IPS-NIHi11 (cell line): ENCODE measurements at regions not wholly inside any gene's neighbourhood (a gene's known extent, or its start where the extent isn't known, plus 50 kb on each side); places are given as distances from the start of the nearest gene placed in this dataset.
"Not testable (repeated sequence)": the region's sequence is repeated elsewhere in the genome, so short reads cannot be mapped to it uniquely, and the experiment has no call there.

Source experiments
- DNase-seq: peaks from one replicate; pipeline ENCODE4 v3.0.0; 2012; ENCODE audit warnings: mixed read lengths, low spot score

DNA sequence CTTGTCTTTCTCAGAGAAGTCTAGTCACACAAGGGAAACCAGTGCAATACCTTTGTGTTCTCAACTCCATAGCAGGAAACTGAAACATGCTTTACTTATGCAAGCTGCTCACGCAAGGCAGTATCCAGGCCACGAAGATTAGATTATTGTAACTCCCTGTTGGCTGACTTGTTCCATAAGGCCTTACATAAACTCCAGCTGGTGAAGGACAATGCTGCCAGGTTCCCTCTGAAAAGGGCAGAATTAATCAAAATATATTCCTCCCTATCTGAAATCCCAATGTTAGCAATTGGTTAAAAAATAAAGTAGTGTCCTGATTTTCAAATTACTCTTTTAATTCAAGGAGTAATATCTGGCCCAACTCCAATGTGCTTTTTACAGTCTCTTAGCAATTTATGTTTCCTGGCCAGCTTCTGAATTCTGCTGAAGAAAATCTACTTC lies 966.6 kb downstream of the HACE1 start:
- DNase-seq = no peak

DNA sequence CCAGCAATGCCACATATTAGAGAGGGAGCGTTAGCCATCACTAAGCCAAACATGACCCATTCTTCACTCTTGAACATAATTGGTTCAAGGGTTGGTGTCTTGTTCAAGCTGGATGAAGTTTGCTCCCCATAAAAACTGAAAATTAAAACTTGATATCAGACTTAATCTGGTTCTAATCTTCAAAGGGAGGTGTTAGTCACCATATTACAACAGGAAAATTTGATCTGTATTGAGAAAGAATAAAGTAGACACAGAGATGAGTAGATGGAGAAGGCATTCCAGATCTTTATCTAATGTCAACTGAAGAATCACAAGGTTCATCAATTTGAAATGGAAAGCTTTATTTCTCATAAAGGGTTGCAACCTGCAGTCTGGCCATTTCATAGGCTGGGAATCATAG lies 972.8 kb downstream of the HACE1 start:
- no peak for DNase-seq

DNA sequence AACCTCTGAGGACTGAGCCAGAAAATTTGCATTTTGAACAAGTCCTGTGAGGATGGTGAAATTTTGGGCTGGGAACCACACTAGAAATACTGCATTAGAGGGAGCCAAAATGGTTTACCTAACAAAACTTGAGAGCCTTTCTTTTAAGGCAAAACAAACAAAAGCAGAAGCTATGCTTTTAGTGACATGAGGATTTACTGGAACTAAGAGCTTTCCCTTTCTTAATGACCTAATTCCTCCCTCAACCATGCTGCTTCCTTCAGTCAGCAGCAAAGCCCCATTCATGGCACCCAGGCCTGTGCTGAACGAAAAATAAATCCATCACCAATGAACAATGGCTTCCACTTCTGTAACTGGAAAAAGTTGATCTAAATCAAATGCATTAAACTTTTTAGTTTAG lies 974.3 kb downstream of the HACE1 start:
- DNase-seq = no peak

DNA sequence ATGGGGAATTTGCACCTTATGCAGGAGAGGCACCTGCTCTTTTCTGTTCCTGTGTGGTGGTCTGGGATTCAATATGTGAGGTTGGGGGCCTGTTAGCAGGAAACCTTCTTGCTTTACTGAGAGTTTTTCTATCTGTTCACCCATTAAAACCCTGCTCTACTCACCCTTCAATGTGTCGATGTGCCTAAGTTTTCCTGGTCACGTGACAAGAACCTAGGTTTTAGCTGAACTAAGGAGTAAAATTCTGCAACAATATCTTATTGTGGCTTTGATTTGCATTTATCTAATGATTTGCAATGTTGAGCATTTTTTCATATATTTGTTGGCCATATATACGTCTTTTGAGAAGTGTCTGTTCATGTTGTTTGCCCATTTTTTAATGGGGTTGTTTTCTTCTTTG lies 979.9 kb downstream of the HACE1 start:
- DNase-seq = no peak

DNA sequence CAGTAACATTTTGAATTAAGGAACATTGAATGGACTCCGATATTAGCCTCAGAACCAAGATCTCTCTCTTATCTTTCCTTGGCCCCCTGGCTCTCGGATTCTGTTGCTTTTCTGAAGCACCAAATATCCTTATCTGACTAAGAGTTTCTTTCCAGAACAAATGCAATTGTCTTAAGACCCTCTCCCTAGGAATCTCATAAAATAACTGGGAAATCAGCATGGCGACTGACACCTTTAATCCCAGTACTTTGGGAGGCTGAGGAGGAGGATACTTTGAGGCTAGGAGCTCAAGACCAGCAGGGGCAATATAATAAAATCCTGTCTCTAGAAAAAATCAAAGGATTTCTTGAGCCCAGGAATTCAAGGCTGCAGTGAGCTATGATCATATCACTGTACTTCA lies 984.5 kb downstream of the HACE1 start:
- no peak for DNase-seq

DNA sequence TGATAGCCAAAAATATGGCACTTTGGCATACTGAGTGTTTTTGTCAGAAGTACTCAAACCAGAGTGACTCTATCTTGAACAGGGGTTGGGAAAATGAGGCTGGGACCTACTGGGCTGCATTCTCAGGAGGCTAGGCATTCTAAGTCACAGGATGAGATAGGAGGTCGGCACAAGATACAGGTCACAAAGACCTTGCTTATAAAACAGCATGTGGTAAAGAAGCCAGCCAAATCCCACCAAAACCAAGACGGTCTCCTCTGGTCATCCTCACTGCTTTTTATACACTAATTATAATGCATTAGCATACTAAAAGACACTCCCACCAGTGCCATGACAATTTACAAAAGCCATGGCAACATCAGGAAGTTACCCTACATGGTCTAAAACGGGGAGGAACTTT lies 985.1 kb downstream of the HACE1 start:
- no peak for DNase-seq

DNA sequence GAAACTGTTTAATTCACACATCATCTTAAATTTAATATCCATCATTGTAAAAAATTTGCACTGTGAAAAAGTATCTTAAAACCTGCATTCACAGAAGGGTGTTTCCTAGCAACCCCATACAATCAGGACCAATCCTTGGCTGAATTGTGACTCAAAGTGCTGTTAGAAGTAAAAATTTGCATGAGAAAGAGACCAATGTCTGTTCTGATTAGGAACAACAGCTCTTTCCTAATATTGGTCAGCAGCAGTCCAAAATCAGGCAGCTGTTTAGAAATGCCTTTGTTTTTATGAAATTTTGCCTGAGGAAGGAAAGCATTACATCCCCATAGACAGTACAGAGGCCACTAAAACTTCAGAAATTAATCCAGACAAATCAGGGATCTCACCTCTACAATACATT lies 987.0 kb downstream of the HACE1 start:
- peak; percentile 33 for DNase-seq

DNA sequence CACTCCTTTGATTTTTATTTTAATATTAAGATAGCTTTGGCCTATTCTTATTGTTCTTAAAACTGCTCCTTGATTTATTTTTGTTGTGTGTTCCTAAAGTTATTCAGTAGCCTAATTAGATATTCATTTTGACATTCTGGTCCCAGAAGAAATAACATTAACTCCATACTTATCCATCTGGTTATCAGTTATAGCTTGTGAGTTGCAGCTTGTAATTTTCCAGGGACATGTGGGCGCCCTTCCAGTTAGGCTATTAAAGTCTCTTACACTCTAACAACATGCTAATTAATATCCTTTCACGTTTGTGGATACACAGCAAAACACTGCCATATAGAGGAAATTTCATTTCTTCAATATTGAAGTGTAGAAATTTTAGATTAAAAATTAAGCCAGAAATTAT lies 987.5 kb downstream of the HACE1 start:
- no peak for DNase-seq

DNA sequence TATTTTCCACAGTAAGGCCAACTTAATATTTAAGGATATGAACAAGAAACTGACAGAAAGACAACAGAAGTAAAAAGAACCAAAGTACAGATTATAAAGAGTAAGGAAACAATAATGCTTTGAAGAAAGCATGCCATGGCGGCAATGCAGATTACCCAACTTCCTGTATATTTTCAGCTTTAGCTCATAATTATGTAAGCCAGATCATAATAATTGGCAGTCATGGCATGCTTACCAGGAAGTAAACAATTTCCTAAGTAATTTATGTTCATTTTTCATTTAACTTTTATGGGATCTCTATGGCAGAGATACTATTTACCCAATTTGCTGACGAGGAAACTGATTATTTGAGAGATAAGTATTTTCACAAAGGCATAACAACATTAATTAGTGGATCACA lies 988.7 kb downstream of the HACE1 start:
- DNase-seq = no peak

DNA sequence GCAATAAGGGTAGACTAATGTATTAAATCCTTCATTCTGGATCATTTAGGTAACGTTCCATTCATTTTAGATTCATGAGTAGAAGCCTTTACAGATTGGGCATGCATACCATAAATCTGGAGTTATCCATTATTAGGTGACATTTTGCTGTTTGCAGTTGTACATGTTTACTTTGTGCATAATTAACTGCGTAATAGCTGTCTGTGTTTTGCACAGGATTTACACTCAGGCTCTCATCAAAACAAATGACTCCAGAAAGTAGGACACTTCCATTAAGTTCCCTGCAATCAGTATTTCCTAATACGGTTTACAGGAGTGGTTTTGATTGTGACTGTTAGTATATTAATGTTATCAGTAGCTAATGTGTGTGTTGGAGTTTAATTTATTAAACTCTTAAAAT lies 997.4 kb downstream of the HACE1 start:
- no peak for DNase-seq

DNA sequence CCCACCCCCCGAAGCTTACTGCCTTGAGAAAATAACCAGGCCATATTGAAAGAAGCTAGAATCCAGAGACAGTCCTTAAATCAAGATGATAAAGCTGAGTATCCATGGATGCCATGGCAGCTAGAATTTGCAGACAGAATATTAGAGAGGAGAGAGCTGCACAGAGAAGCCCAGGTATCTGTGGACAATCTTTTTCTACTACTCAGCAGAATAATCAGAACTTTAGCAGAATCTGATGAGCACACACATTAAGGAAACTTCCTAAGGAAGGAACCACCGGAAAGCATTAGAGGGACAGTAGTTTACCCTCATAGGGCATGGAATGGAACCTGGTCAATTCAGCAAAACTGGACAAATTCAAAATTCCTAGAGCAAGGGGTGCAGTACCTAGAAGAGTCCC lies 1001.7 kb downstream of the HACE1 start:
- DNase-seq = no peak

DNA sequence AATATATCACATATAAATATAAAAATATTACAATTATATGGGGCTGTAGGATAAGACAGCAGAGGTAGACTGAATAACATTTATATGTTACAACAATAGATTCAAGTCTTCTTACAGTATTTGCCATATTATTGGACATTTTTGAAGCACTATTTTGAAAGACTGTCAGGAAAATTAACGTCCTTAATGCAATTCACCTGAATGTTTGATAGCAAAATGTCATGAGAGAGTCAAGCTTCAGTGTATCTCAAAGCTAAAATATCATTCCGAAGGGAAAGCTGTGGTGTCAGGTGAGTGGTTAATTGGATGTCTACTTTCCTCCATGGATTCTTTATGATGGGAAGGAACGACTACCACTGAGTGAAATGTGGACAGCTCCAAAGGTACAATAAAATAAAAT lies 1004.0 kb downstream of the HACE1 start:
- DNase-seq = no peak

DNA sequence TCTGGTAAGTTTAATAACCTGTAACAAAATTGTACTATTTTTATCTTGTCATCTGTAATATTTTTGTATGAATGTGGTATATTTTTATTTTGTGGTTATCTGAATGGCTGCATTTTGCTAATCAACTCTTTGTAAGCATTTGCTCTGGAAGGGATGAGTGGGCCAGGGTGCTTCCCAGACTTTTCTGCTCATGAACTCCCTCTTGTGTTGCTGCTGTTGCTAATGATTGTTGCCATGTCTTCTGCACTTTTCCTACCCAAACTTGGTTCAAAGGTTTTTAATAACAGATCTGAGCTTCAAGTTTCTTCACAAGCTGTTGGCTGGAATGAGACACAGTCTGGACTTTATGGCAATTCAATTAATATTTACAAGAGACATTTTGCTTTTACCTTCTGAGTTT lies 1005.7 kb downstream of the HACE1 start:
- DNase-seq = peak; percentile 9

DNA sequence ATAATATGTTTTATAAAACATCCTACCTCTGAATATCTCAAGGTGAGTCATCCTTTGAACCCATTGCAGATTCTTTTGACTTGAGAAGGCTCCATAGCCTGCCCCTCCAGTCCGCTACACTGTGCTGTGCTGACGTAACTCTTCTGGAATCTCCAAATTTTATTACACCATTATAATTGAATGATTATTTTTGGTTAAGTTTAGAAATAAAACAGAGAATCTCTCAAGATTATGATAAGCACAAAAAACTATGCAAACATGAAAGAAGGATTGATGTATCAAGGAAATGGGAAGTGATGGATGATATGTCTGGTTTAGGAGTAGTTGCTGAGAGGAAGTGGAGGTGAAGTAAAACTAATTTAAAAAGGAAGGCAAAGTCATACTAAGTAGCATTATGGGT lies 1021.3 kb downstream of the HACE1 start:
- DNase-seq = no peak

DNA sequence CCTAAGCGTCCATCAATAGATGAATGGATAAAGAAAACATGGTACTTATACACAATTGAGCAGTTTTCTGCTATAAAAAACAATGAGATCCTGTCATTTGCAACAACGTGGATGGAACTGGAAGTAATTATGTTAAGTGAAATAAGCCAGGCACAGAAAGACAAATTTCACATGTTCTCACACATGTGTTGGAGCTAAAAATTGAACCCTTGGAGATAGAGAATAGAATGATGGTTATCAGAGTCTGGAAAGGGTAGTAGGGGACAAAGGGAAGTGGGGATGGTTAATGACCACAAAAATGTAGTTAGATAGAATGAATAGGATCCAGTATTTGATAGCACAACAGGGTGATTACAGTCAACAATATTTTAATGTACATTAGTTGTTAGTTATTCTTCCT lies 1033.5 kb downstream of the HACE1 start:
- no peak for DNase-seq

DNA sequence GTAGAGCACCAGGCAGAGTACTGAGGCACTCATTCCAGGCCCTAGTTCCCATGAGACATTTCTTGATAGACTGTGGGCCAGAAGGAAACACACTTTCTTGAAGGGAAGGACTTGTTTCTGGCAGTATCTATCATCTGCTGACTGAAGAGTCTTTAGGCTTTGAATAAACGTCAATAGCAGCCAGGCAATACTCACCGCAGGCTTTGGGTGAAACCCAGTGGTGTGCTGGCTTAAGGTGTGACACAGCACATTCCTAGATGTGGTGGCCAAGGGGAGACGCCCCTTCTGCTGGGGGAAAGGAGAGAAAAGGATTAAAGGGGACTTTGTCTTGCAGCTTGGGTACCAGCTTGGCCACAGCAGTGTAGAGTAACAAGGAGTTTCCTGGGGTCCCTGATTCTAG lies 1039.6 kb downstream of the HACE1 start:
- no peak for DNase-seq

DNA sequence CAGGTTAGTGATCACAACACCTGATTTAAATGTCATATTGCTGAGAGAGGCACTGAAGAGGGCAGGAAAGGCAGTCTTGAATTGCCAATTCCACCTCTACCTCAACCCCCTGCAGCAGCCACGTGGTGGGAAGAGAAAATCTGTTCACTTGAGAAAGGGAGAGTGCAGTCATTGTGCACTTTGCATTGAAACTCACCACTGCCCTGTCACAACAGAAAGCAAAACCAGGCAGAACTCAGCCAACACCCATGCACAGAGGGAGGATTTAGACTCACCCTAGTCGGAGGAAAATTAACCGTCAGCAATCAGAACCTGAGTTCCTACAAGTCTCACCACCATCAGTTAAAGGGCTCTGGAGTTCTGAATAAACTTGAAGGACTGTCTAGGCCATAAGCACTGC lies 1040.2 kb downstream of the HACE1 start:
- DNase-seq = no peak

DNA sequence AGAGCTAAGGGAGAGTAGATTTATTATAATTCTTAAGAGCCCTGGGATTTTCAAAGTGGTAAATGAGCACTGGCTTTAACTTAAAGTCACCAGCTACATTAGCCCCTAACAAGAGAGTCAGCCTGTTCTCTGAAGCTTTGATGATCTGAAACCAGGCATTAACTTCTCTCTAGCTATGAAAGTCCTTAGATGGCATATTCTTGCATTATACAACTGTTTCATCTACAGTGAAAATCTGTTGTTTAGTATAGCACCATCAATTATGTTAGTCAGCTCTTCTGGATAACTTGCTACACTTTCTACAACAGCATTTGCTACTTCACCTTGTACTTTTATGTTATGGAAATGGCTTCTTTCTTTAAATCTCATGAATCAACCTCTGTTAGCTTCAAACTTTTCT lies 1046.7 kb downstream of the HACE1 start:
- DNase-seq = no peak

DNA sequence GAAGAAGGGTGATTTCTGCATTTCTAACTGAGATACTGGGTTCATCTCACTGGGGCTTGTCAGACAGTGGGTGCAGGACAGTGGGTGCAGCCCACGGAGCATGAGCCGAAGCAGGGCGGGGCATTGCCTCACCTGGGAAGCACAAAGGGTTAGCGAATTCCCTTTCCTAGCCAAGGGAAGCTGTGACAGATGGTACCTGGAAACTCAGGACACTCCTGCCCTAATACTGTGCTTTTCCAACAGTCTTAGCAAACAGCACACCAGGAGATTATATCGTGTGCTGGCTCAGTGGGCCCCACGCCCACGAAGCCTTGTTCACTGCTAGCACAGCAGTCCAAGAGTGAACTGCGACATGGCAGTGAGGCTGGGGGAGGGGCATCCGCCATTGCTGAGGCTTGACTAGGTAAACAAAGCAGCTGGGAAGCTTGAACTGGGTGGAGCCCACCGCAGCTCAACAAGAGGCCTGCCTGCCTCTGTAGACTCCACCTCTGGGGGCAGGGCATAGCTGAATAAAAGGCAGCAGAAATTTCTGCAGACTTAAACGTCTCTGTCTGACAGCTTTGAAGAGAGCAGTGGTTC lies 1057.7 kb downstream of the HACE1 start:
- DNase-seq = not testable (repeated sequence)

DNA sequence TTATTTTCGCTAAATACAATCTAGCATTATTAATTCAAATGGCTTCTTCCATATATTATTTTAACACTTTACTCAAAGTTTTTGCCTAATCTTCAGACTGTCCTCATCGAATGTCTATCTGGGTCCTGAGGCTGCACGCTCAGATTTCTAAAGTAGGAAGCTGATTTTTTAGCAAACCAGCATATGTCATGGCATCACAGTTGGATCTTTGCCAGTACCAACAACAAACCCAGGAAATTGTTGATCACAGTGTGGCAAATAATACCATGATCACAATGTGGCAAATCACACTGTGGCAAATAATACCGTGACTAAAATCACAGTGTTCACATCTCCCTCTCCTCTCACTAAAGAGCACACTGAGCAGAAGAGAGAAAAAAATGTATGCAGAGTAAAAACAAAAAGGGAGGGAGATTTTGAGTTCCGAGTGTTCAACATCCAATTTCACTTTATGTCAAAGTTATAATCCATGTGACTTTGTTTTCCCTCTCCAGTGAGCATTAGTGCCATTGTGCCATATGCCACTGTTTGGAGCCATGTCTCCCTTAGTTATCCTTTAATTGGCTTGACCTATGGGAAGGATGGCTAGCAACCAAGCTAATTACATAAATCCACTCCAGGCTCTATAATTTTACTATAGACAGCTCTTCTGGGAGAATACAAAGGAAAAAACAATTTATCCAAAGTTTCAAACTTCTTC lies 1059.6 kb downstream of the HACE1 start:
- DNase-seq = no peak

DNA sequence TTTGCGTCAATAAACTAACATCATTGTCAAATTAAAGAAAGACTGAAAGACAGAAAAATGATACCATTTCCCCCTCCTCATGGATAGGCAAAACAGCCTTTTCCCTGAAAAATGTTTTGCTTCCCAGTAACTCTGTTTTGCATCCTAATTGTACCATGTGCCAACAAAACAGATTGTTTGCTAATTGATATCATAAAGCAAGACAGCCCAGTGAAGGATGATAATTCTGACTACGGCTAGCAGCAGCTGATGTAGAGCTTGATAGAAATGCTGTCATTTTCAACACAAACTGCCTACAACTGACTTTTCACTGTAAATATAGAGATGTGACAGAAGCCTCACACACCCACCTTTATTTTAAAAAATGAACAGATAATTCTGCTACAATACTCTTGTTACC lies 1061.6 kb downstream of the HACE1 start:
- DNase-seq = no peak

DNA sequence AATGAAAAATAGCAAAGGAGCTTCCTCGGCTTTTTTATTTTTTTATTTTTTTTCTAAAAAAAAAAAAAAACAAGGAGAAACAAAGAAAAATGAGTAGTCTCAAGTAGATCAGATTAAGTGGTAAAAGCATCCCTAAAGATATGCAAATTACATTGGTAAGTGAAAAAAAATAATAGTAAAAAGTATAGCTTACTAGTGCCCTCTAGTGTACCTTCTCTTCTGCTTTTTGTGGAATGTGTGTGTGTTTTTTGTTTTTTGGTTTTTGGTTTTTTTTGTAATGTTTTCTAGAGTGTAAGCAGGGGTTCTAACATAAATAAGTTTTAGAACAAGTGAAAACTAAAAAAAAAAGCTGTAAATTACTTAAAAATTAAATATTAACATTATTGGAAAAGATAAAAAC lies 1062.0 kb downstream of the HACE1 start:
- DNase-seq = peak; percentile 9

DNA sequence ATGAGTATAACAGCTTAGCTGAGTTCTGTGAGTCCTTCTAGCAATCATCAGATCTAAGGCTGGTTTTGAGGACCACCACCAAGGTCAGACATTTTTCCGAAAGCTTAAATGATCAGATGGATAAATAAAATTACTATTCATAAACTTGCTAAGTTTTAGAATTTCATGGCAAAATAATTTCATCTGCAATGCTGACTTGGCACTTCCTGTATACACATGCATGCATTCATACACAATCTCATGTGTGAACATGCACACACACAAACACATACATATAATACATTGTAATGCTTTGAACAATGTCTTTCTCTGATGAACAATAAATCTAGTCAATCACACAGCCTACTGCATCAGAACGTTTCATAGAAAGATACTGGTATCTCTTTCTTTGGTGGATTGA lies 1068.3 kb downstream of the HACE1 start:
- no peak for DNase-seq

DNA sequence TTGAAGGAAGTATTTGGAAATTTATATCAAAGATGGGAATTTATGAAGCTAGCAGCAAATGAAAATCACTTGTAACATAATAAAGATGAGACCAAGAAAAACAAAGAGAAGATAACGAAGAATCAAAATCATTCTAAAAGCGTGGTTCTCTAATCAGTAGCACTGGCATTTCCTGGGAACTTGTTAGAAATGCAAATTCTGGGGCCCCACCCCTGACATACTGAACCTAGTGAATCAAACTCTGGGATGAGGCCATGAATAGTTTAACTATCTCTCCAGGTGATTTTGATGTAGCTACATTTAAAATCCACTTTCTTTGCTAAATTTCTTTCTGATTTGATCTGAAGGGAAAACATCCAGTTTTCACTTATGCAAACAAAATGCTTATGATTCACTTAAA lies 1075.6 kb downstream of the HACE1 start:
- DNase-seq = no peak
